Lung (tissue), 11 donors: ENCODE measurements at regions not wholly inside any gene's neighbourhood (a gene's known extent, or its start where the extent isn't known, plus 50 kb on each side); places are given as distances from the start of the nearest gene placed in this dataset.

Experiments
- ATAC-seq: fragments of 200-7000 bp; cut with Tn5 transposase; one replicate; pipeline ENCODE4 v1.9.1; 2020; ENCODE audit warnings: moderate number of reproducible peaks; ENCODE audit not compliant: insufficient read depth, low FRiP score
- DNase-seq, 3 donors: peaks; one replicate each; pipeline ENCODE4 v3.0.0-alpha.2; 2013 to 2017
- H3K27ac ChIP-seq, 2 donors: one replicate each; pipeline ENCODE4 v1.5.1; 2013; ENCODE audit warnings: mild to moderate bottlenecking in 2 of 2, moderate library complexity in 2 of 2, control low read depth in 1 of 2, inconsistent platforms in 1 of 2, low read depth in 1 of 2, low read length in 1 of 2
- H3K27me3 ChIP-seq, 3 donors: one replicate each; pipeline ENCODE4 v1.5.1; 2013; ENCODE audit warnings: low read length in 2 of 3; ENCODE audit not compliant: control insufficient read depth in 3 of 3, insufficient read depth in 3 of 3
- H3K36me3 ChIP-seq, 4 donors: one replicate each; pipeline ENCODE4 v1.5.1; 2013; ENCODE audit warnings: low read length in 4 of 4, mild to moderate bottlenecking in 1 of 4, moderate library complexity in 1 of 4; ENCODE audit not compliant: control insufficient read depth in 4 of 4, insufficient read depth in 4 of 4
- H3K4me1 ChIP-seq, 5 donors: one replicate each; pipeline ENCODE4 v1.5.1; 2013; ENCODE audit warnings: low read length in 5 of 5, mild to moderate bottlenecking in 2 of 5, moderate library complexity in 1 of 5; ENCODE audit not compliant: control insufficient read depth in 5 of 5, insufficient read depth in 5 of 5
- H3K4me3 ChIP-seq: one replicate; pipeline ENCODE4 v1.5.1; 2013; ENCODE audit warnings: mild to moderate bottlenecking, control low read depth, moderate library complexity
- H3K9ac ChIP-seq, 2 donors: one replicate each; pipeline ENCODE4 v1.5.1; 2013; ENCODE audit warnings: low read length in 2 of 2, control low read depth in 1 of 2; ENCODE audit not compliant: insufficient read depth in 1 of 2
- H3K9me3 ChIP-seq, 4 donors: one replicate each; pipeline ENCODE4 v1.5.1; 2013; ENCODE audit warnings: low read length in 3 of 4, mild to moderate bottlenecking in 1 of 4, moderate library complexity in 1 of 4; ENCODE audit not compliant: control insufficient read depth in 4 of 4, insufficient read depth in 3 of 4
- WGBS, 2 donors: extraction: QIAGEN DNeasy Blood & Tissue Kit; methylation state at CpG; one replicate each; pipeline ENCODE4 v1.1.7; 2013; 5-methylcytosine and 5-hydroxymethylcytosine counted together
- TF ChIP-seq, protein P1 (sequence below): IDR thresholded peaks from 2 replicates; pipeline ENCODE4 v1.5.1; 2012; ENCODE audit warnings: mild to moderate bottlenecking; ENCODE audit errors: control extremely low read depth, extremely low read depth
- donor health status: control.
- donor health status: control.
- donor health status: Bipolar disorder and iron deficiency.
- donor health status: healthy.
- donor health status: DM: yes; HTN: yes; CAD: no.

- no peaks in the 10 kb centered on the region for H3K4me1 ChIP-seq
- 82 to 86% methylated on average over 2 of the region's 2 CpGs for WGBS, 2 donors
These were observed 436.5 kb upstream of the KLHL1 start for GRCh38 chr13:70544706-70545105.

GRCh38 chr13:70541451-70541850 is 433.2 kb upstream of the KLHL1 start:
- Histone ChIP-seq H3K9ac (no peak overlapping the region), H3K9me3 (no peaks in the 10 kb centered on the region), H3K4me1 (no peaks in the 10 kb centered on the region), H3K4me3 (no peak overlapping the region), H3K27me3 (no peaks in the 10 kb centered on the region), H3K36me3 (no peaks in the 10 kb centered on the region), H3K27ac (no peak overlapping the region)
- ATAC-seq = no peak
- DNase-seq = no peak
- TF ChIP-seq, protein P1, sequence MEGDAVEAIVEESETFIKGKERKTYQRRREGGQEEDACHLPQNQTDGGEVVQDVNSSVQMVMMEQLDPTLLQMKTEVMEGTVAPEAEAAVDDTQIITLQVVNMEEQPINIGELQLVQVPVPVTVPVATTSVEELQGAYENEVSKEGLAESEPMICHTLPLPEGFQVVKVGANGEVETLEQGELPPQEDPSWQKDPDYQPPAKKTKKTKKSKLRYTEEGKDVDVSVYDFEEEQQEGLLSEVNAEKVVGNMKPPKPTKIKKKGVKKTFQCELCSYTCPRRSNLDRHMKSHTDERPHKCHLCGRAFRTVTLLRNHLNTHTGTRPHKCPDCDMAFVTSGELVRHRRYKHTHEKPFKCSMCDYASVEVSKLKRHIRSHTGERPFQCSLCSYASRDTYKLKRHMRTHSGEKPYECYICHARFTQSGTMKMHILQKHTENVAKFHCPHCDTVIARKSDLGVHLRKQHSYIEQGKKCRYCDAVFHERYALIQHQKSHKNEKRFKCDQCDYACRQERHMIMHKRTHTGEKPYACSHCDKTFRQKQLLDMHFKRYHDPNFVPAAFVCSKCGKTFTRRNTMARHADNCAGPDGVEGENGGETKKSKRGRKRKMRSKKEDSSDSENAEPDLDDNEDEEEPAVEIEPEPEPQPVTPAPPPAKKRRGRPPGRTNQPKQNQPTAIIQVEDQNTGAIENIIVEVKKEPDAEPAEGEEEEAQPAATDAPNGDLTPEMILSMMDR = no peak
- WGBS, 2 donors = 87 to 91% methylated on average over 4 of the region's 4 CpGs

More at GRCh38 chr13:70544706-70545105, 436.5 kb upstream of the KLHL1 start:
- H3K9ac ChIP-seq = no peak overlapping the region
- no peak for ATAC-seq
- no peak for DNase-seq
- TF ChIP-seq, protein P1 = no peak
- no peaks in the 10 kb centered on the region for H3K27me3 ChIP-seq
- H3K36me3 ChIP-seq = no peaks in the 10 kb centered on the region
- H3K9me3 ChIP-seq = no peaks in the 10 kb centered on the region
- H3K4me3 ChIP-seq = no peak overlapping the region
- no peak overlapping the region for H3K27ac ChIP-seq

- H3K9me3 ChIP-seq = no peaks in the 10 kb centered on the region
- ATAC-seq (no peak), DNase-seq (peak in 1 of 3 donors; percentile 42)
- H3K27ac ChIP-seq = no peak overlapping the region
- TF ChIP-seq, protein P1 = no peak
- 52 to 66% methylated on average over 3 of the region's 3 CpGs for WGBS, 2 donors
- no peaks in the 10 kb centered on the region for H3K36me3 ChIP-seq
- H3K9ac ChIP-seq = no peak overlapping the region
- H3K27me3 ChIP-seq = no peaks in the 10 kb centered on the region
- no peaks in the 10 kb centered on the region for H3K4me1 ChIP-seq
- no peak overlapping the region for H3K4me3 ChIP-seq
These were observed 426.2 kb upstream of the KLHL1 start for GRCh38 chr13:70534466-70534865.

DNA sequence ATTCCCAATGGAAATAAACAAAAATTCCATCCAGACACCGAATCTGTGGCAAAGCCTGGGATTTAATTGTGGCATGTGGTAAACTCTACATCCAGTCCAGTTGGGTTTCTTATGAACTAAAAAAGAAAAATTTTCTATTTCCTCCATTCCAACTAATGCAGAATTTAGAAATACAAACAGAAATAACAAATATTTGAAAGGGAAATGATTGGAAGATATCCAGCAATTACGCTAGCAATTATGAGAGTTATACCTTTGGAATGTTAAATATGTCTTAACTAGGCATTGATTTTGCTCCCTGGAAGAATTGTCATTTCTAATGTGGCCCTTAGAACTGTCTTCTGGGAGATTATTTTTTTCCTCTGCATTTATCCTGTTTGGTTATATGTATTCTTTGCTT is 421.4 kb upstream of the KLHL1 start:
- H3K9ac ChIP-seq = no peak overlapping the region
- ATAC-seq = no peak
- WGBS, 2 donors = 64 to 78% methylated on average over 2 of the region's 2 CpGs

More for the DNA sequence above, 421.4 kb upstream of the KLHL1 start:
- H3K36me3 ChIP-seq = no peaks in the 10 kb centered on the region
- no peaks in the 10 kb centered on the region for H3K27me3 ChIP-seq
- no peak overlapping the region for H3K27ac ChIP-seq
- no peaks in the 10 kb centered on the region for H3K4me1 ChIP-seq
- TF ChIP-seq, protein P1 = no peak
- DNase-seq = no peak
- no peak overlapping the region for H3K4me3 ChIP-seq
- H3K9me3 ChIP-seq = no peaks in the 10 kb centered on the region
